ENCODE measurements at regions not wholly inside any gene's neighbourhood (a gene's known extent, or its start where the extent isn't known, plus 50 kb on each side); places are given as distances from the start of the nearest gene placed in this dataset.
"Not testable (repeated sequence)": the region's sequence is repeated elsewhere in the genome, so short reads cannot be mapped to it uniquely, and the experiment has no call there.

DNA sequence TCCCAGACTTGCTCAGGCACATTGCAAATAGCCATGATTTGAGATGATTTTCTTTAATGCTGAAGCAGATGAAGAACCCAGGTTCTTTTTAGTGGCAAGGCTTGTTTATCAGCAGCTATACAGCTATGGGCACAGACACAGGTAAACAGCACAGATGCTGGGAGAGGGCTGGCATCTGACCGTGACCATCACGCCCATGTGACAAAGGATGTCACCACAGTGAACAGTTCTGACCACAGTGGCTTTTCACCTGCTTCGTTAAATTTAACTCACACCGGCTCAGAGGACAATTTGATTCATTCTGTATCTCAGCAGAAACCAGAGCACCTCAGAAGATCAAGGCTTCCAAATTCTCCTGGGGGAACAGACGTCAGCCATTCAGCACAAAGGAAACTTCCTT lies 142.6 kb downstream of the CDH26 start:
- DNase-seq = no peak

DNA sequence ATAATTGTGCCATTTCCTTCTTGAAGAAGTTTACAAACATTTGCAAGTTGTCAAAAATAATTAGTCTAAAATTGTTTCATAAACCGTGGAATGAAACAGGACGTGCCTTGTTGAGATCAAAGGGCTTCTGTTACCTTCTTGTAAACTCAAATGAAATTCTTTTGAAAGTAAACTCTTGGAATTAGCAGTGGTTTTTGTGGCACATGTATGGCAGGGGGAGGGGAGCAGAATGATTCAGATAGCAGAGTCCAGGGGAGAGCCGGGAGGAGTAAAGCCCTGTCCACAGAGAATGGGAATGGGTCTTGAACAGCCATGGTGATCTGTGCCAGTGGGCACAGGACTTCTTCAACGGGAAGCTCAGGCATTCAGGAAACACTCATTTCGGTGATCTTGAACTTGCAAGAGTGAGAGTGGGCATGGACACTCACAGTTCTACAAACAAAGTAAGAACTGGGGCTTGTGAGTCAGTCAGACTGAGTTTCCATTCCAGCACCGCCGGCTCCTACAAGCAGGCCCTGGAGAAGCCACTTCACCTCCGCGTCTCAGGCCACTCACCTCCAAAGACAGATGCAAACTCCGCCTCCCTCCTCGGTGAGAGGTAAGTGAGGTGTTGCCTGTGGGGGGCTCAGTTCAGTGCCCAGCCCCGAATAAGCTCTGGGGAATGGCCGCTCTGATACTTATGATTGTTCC lies 143.1 kb downstream of the CDH26 start:
- DNase-seq = no peak

DNA sequence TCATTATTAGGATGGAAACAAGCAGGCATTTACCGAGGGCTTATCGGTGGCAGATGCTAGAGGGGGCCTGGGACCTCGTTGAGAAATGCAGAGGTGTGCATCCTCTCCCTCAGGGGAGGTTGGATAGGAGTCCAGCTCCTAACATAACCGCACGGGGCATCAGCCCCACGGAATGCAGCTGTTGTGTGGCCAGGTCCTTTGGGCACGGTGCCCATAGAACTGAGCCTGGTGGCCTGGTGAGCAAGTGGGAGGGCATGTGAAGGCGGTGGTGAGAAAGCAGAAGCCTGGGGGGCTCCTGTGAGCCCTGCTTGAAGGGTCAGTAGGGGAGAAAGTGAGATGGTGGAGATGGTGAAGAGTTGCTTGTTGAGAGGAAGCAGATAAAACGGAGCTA lies 143.7 kb downstream of the CDH26 start:
- DNase-seq = no peak

DNA sequence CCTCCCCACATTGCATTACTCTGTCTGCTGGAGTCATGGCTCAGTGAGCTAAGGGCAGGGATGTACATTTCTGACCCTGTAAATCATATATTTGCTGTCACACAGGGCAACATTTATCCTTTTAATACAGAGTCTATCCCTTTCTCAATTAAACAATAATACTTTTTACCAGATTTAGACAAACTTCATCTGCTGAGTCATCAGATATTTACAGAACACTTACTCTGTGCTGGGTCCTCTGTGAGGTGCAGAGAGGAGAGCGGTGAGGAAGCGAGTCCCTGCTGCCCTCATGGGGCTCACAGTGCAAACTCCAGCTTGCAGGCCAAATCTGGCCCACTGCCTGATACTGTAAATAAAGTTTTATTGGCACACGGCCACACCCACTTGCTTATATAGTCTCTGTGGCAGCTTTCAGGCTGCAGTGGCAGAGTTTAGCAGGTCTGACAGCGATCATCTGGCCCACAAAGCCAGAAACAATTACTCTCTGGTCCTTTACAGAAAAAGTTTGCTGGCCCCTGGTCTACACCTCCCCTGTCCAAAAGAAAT lies 144.5 kb downstream of the CDH26 start:
- DNase-seq = no peak

DNA sequence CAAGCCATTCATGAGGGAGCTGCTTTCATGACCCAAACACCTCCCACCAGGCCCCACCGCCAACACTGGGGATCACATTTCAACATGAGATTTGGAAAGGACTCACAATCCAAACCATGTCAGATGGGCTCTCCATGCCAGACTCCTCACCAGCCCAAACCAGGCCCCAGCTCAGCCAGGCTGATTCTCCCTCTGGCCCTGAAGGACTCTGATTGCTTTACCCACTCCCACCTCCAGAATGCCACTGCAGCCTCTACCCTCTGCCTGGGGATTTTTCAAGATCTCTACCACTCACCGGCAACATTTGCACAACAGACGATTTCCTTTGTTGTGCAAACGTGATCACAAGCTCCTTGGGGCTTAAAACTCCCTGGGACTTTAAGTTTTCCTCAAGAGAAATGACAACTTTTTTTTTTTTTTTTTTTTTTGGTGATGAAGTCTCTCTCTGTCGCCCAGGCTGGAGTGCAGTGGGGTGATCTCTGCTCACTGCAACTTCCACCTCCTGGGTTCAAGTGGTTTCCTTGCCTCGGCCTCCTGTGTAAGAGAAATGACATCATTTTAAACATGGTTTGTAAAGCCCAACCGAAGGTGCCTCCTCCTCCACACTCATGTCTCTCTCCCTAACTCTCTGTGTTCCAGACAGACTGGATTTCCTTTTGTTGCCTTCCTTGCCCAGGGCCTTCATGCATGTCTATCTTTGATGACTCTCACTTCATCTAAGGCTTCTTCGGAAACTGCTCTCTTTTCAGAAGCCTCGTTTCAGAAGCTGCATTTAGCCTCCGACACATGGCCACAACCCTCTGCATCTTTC lies 147.0 kb downstream of the CDH26 start:
- DNase-seq = no peak

DNA sequence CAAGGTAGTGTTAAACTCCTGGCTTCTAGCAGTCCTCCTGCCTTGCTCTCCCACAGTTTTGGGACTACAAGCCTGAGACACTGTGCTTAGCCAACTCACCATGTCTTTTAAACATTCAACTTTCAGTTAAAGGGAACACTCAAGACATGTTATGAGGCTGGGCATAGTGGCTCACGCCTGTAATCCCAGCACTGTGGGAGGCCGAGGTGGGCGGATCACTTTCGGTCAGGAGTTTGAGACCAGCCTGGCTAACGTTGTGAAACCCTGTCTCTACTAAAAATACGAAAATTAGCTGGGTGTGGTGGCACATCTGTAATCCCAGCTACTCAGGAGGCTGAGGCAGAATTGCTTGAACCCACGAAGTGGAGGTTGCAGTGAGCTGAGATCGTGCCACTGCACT lies 148.0 kb downstream of the CDH26 start:
- DNase-seq = not testable (repeated sequence)

DNA sequence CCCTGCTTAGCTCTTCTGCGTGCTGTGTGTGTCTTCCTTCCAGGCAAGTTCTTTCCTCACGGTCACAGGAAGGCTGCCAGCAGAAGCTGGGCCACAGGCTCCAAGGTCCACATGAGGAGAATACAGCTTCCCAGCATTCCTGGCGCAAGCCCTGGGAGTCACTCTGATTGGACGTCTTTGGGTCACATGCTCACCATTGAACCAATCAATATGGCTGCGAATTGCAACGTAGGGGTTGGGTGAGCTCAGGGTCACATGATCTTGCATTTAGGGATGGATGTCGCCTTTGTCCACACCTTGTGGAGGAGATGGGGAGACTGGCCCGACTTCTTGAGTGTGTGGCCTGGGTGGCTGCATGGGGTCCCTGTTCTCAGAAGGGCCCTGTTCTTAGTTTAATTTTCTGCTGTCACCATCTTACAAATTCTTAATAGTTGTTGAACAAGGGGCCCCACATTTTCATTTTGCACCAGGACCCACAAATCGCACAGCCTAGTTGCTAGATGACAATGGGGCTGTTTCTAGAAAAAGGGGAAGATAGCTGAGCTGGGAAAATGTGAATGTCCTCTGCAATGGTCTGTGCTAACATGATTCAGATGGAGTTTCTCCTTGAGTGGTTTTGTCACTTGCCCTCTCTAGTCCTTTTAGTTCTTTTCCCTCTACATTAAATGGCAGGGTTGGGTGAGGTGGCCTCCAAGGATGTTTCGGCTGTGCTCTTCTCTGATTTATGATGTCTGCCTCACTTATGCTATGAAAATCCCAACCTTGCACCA lies 149.6 kb downstream of the CDH26 start:
- no peak for DNase-seq

DNA sequence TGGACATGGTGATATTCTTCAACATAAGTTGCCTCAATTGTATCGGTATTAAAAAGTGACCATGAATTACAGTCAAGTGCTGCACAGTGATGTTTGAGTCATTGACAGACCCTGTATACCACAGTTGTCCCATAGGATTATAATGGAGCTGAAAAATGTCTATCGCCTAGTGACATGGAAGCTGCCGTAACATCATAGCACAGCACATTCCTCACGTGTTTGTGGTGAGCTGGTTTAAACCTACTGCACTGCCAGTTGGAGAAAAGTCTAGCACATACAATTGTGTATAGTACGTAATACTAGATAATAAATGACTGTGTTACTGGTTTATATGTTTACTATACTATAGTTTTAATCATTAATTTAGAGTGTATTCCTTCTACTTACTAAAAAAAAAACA lies 150.2 kb downstream of the CDH26 start:
- no peak for DNase-seq

DNA sequence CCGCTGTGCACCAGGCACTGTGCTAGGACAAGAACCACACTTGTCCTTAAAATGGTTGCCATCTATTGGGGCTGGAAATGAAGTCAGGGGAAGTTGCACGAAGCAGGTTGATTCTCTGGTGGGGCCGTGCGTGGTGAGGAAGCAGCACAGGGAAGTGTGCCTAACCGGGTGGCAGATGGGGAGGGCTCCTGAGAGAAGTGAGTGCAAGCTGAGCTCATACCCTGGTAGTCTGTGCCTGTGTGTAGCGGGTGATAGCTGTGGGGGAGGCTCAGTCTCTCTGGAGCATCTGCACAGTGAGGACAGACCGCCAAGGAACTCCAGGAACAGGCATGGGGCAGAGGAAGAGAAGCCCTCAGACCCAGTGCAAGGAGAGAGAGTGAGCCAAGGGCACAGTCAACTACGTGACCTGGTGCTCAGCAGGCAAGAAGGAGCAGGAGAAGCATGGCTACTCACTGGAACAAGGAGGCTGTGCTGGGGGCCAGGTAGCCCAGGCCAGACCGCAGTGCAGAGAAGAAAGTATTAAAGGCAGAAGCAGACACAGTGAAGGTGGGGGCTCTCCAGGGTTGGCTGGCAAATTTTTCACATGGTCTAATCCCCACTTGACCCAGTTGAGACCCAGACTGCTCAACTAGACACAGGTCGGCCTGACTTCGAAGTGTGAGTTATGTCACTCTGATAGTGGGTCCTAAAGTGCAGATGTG lies 155.0 kb downstream of the CDH26 start:
- DNase-seq = no peak

DNA sequence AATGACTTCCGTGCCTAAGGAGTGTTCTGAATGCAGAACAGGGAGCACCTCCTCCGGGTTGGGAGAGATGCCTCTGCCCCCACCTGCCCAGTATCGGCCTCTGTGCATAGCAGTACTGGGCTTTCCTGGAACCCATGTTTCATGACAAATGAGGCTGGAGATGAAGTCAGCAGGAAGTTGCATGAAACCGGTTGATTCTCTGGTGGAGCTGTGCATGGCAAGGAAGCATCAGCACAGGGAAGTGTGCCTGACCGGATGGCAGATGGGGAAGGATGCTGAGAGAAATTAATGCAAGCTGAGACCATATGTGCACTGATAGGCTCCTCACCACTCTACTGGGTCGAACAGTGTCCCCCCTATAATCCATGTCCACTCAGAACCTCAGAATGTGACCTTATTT lies 155.5 kb downstream of the CDH26 start:
- no peak for DNase-seq

DNA sequence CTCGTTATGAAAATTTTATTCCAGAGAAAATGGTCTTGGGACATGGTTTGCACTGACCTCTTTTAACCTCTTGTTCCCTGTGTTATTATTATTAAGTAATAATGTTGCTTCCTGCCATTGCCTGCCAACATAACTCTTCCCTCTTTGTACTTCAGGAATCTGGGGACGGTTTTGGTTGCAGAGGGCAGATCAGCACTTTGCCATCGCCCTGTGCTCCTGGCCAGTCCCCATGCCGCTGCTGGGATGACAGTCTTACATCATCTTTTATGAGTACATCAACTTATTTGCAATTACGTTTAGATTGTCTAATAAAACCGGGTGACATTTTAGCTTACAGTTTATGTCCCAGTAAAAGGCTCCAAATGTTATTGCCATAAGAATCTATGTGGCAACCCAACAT lies 157.2 kb downstream of the CDH26 start:
- DNase-seq = no peak

DNA sequence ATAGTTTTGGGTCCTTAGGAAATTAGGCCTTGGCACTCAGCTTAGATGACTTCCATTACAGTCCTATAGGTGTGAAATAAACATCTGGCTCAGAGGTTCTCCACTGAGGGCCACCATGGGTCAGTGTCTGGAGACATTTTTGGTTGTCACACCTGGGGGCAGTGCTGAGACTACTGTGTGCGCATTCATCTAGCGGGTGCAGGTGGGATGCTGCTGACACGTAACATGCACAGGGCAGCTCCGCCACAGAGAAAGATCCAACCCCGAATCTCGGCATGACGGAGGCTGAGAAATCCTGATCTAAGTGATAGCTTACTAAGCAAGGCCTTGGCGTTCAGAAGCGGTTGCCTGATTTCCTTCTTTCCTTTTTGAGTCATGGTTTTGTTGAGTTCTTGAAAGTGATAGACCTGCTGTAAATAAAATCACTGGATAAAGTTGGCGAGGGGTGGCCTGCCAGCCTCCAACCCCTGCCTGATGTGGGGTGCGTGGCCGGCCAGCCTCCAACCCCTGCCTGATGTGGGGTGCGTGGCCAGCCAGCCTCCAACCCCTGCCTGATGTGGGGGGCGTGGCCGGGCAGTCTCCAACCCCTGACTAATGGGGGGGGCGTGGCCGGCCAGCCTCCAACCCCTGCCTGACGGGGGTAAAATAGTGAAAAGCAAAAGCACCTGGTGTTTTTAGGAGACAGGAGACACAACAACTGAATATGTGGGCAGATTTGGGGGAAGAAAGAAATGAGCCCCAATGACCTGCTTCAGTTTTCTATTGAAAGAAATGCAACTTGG lies 158.1 kb downstream of the CDH26 start:
- DNase-seq = no peak

DNA sequence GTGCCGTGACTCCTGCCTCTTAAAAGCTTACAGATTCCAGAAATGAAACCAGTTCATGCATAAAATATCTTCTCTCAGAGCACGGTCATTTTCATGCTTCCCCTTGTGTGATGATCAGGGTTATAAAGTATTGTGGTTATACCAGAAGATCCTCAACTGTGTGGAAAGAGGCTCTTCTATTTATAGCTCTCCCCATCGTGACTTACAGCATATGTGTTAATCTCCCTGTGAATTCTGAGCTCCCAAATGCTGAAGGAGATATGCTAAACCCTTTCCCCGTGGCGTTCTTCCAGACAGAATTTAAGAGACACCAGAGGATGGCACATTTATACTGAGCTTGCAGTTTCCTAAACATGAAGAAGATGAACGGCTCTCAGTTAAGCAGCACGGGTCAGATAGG lies 158.8 kb downstream of the CDH26 start:
- DNase-seq = no peak

DNA sequence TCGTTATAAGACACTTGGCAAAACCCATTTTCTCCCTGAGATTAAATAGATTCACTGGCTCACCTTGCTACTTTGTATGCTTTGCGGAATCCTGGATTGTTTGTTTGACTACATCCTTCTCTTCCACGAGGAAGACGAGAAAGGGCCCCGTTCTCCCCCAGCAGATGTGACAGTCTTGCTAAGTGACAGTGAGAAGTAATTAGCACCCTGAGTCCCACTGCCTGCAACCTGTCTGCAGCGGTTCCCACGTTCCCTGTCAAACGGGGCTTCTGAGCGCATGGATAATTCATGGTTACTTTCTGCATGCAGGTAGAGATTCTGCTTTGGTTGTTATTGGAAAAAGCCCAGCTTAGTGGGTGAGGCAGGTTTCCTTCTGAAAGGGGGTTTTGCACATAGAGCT lies 163.7 kb downstream of the CDH26 start:
- DNase-seq = no peak

DNA sequence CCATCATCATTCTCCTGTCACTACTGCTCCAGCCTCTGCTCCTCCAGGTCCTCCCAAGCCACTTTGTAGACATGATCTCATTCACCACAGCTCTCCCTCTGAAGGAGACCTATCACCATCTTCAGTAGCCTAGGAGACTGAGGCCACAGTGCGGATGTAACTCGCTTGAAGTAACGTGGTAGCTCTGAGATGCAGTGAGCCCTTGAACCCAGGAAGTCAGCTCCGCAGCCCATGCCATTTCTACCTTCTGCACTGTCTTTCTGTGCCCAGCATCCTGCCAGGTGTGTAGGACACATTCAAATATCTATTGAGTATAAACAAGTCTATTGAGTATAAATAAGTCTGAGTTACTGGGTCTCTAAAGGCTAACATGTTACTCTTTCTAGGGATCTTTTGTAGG lies 164.4 kb downstream of the CDH26 start:
- DNase-seq = no peak

DNA sequence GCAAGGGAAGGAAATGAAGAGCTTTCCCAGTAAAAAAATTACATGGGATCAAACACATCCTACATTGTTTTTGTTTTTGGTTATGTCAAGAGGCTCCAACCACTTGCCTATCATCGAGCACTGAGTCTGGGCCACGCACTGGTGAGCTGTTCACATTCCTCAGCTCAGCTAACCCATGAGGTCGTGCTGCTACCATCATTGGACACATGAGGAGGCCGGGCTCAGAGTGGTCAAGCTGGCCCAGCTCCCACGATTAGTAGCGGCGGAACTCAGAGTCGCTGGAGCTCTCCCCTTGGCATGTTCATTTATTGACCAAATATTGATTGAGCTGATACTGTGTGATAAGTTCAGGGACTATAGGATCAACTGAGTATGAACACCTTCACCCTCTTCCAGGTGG lies 164.9 kb downstream of the CDH26 start:
- DNase-seq = no peak

DNA sequence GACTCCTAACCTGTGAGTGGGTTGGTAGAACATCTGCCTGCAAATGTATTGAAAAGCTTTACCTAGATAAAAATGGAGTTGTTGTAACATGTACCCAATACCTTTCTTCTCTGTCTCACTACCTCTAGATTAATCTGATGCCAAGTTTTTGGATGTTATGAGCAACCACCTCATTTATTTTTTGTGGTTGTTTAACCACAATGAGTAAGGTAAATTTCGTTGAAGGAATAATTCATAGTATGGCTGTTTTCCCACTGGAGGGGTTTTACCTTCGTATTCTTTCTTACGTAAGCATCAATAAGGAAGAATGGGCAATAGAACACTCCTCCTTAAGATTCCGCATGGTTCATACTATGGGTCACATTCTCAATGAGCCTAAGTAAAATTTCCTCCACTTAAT lies 165.4 kb downstream of the CDH26 start:
- no peak for DNase-seq

DNA sequence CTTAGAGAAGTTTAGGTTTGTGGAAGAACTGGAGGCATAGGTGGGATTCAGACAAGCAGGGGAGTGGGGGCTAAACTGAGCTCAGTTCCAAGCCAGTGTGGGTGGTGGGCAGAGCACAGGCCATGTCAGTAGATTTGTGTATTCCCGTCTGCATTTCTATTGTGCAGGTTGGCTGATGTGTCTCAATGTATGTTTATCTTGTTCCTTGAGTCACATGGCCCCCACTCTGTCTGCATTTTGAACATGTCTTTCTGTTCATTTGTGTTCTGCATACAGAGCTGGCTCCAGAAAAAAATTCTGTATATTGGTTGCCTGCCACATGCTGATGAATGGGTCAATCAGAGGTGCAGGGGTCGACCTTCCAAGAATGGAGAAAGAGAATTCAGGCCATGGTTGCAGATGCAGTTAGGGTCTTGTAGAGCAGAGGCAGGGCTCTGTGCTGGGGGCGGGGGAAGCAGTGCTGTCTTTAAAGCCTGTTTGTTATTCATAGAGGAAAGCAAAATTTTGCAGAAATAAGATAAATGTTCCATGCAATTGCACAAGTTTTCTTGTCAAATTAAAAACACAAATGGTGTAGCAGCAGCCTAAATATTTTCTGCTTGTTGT lies 166.7 kb downstream of the CDH26 start:
- no peak for DNase-seq

DNA sequence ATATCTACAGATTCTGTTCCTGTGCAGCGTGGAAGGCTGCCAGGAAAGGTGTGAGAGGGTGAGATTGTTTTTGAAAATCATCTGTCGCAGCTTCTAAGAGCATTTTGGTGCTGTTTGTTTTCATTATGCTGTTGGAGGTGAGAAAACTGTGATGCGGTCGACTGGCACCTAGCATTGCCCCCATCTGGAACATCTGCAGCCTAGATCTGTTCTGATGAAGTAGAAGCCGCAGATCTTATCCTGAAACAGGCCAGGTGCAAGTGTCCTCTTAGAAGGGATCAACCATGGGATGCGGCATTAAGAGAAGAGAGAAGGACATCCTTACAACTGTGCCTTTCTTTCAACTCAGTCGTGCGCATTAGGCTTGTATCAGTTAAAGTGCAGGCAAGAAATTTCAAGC lies 167.3 kb downstream of the CDH26 start:
- no peak for DNase-seq

DNA sequence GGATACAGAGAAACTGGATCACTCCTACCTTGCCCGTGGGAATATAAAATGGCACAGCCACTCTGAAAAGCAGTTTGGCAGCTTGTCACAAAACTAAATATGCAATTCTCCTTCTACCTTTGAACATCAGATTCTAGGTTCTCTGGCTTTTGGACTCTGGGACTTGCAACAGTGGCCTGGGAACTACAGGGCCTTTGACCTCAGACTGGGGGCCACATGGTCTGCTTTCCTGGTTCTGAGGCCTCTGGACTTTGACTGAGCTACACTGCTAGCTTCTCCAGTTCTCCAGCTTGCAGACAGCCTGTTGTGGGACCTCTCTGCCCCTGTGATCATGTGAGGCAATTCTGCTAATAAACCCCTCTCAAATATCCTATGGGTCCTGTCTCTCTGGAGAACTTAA lies 168.8 kb downstream of the CDH26 start:
- no peak for DNase-seq

DNA sequence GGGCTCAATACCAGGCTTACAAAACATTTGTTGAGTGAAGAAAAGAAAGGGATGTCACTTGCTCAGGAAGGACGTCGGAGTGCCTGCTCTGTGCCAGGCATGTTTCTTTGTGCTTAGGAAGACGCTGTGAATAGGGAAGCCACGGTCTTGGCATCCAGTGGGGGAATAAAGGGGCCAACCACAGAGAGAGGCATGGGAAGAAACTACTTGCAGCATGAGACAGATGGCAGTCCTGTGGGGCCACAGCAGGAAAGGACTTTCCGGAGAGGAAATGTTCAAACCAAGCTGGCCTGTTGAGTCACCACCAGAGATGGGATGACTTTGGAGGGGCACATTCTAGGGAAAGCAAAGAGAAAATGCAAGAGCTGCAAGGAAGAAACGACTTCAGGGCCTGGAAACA lies 173.2 kb downstream of the CDH26 start:
- DNase-seq = no peak

Data from NCI-H1694 (cell line).